A549 (cell line): ENCODE measurements at regions not wholly inside any gene's neighbourhood (a gene's known extent, or its start where the extent isn't known, plus 50 kb on each side); places are given as distances from the start of the nearest gene placed in this dataset.

ENCODE experiments used
- CBX8 ChIP-seq: fragments of 200-600 bp; sonication (generic); IDR thresholded peaks from 2 replicates; pipeline ENCODE4 v1.6.1; 2016
- KDM1A ChIP-seq: fragments of 200-600 bp; sonication (generic); IDR thresholded peaks from 2 replicates; pipeline ENCODE4 v1.6.1; 2016; ENCODE audit warnings: low read depth, mild to moderate bottlenecking
- RNF2 ChIP-seq: fragments of 200-600 bp; sonication (generic); IDR thresholded peaks from 2 replicates; pipeline ENCODE4 v1.6.1; 2016; ENCODE audit warnings: low read depth, mild to moderate bottlenecking, antibody characterized with exemption, moderate library complexity, borderline replicate concordance
- TF ChIP-seq, protein P1 (sequence below): fragments of >200 bp; sonication (Bioruptor Twin); formaldehyde crosslinking; IDR thresholded peaks from 3 replicates; pipeline ENCODE4 v1.5.1; 2016

DNA sequence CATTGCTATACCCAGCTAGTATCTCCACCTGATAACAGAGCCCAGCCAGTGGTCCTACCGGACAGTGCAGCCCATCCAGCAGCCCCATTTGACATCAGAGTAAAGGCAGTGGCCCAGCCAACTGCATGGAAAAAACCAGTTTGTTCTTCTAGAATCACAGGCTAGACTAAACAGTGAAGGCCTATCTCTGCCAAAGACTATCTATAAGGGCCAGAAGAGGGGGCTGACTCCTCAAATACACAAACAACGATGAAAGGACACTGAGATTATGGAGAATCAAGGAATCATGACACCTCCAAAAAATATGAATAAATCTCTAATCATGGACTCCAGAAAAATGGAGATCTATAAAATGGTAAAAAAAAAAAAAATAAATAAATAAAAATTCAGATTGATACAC is 546.4 kb upstream of the HTR2C start:
- TF ChIP-seq CBX8 = no peak
- TF ChIP-seq, protein P1, sequence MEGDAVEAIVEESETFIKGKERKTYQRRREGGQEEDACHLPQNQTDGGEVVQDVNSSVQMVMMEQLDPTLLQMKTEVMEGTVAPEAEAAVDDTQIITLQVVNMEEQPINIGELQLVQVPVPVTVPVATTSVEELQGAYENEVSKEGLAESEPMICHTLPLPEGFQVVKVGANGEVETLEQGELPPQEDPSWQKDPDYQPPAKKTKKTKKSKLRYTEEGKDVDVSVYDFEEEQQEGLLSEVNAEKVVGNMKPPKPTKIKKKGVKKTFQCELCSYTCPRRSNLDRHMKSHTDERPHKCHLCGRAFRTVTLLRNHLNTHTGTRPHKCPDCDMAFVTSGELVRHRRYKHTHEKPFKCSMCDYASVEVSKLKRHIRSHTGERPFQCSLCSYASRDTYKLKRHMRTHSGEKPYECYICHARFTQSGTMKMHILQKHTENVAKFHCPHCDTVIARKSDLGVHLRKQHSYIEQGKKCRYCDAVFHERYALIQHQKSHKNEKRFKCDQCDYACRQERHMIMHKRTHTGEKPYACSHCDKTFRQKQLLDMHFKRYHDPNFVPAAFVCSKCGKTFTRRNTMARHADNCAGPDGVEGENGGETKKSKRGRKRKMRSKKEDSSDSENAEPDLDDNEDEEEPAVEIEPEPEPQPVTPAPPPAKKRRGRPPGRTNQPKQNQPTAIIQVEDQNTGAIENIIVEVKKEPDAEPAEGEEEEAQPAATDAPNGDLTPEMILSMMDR = no peak
- no peak for TF ChIP-seq RNF2
- no peak for TF ChIP-seq KDM1A
